HG03378 (cell line): ENCODE measurements at regions not wholly inside any gene's neighbourhood (a gene's known extent, or its start where the extent isn't known, plus 50 kb on each side); places are given as distances from the start of the nearest gene placed in this dataset.
"Not testable (repeated sequence)": the region's sequence is repeated elsewhere in the genome, so short reads cannot be mapped to it uniquely, and the experiment has no call there.

Source experiments
- ATAC-seq: cut with Tn5 transposase; IDR thresholded peaks from one replicate; pipeline ENCODE4 v1.9.1; 2021; ENCODE audit warnings: mild to moderate bottlenecking, moderate library complexity; ENCODE audit not compliant: unreplicated experiment

DNA sequence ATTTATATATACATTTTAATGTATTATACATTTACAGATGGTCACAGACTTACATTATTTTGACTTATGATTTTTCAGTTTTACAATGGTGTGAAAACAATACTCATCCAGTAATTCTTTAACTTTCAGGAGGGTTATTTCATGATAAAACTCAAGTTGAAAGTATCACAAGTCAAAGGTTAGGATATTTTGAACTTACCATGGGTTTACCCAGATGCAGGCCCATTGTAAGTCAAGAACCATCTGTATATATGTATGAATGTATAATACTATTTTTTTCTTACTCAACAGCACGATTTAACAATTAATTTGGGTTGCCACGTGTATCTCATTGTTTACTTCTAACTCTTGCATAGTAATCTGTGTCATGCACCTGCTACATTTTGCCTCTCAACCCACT is 1002.0 kb downstream of the OTOL1 start:
- ATAC-seq, result no peak

DNA sequence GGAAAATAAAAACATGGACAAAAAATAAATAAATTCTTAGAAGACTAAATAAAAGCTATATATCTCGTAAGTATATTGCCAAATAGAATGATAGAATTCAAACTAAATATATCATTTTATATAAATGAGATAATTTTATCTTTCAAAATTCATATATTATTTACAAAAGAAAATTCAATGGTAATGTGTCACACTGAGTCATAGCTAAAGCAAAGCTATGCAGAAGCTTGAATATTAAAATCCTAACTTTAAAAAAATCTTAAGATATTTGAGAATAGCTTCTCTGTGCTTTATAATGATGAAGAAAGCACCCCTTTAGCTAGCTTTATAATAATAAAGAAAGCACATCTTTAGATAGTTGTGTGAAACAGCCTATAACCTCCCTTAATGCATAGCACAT is 1010.8 kb downstream of the OTOL1 start:
- ATAC-seq, result no peak

DNA sequence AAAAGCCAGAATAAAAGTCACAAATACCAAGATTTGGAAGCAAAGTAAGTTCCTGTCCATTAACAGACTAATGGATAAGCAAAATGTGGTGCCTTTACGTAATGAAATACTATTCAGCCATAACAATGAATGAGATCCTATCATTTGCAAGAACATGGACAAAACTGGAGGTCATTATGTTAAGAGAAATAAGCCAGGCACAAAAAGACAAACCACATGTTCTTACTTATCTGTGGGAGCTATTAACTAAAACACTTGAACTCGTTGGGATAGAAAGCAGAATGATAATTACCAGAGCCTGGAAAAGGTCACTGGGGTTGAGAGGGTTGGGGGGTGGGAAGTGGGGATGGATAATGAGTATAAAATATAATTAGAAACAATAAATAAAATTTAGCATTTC is 1015.9 kb downstream of the OTOL1 start:
- no peak for ATAC-seq

DNA sequence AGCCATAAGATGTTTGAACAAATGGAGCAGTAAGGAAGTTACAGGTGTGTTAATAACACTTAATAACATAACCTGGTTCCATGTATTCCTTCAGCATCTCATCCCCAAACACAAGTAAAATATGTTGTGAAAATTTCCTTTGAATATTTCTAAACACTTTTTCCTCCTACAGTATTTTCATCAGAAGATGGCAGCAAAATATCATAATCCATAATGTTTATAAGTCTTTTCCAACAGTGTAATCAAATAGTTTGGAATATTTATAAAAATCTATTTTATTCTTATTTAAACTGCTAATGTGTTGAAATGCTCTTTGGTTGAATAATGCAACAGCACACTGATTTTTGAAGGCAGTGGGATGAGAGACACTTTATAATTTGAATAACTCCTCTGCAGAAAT is 1020.5 kb downstream of the OTOL1 start:
- ATAC-seq, result no peak

DNA sequence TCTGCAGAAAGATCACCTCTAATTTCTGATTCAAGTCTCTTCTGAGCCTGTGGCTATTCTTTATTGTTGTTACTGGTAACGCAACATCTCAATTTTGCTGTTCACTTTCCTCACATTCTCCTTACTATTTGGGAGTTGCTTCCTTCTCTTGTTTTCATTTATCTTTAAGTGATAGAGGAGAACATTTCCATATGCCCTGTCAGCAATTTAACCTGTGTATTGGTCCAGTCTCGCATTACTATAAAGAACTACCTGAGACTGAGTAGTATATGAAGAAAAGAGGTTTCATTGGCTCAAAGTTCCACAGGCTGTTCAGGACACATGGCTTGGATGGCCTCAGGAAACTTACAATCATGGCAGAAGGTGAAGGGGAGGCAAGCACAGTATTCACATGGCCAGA is 1025.1 kb downstream of the OTOL1 start:
- ATAC-seq, result no peak

DNA sequence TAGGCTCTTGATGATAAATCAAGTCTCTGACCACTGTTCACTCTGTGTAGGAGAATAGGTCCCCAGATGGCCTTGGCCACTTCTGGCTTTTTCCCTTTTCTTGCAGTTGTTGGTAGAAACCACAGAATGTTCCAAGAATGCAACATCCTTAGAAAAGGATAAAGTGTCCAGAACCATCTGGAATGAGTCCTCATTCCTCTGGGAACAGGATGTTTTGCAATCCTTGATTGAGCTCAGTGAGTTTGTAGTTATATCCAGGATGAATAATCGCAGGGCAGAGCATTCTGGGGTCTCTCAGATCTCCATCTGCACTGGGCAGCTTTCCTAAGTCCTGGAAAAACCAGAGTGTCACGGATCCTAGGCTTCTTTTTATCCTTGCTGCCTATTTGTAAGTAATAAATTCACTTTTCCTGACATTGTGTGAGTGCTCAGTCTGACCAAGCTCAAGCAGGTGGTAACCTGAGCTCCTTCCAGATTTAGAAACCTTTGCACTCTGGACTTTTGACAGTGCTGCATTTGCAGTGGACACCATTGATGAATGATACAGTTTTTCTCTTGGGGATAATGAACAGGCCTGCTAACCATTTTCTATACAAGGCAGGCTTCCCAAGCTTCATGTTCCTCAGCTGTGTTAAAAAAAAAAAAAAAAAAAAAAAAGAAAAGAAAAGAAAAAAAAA is 1028.6 kb downstream of the OTOL1 start:
- ATAC-seq, result no peak

DNA sequence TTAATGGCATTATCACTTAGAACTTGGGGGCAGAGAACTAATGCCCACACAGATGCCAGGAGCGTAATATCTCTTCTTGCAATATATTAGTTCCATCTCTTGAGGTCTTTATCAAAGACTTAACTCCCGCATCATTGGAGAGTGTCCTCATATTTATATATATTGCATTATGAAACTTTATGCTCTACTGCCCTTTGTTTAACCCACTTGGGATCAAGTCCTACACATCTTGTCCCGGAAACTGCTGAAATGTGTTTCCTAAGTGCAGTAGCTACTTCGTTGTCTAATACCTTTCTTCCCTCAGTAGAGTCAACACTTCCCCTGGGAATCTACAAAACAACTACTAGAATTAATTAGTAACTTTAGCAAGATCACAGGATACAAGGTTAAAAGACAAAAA is 1029.2 kb downstream of the OTOL1 start:
- no peak for ATAC-seq

DNA sequence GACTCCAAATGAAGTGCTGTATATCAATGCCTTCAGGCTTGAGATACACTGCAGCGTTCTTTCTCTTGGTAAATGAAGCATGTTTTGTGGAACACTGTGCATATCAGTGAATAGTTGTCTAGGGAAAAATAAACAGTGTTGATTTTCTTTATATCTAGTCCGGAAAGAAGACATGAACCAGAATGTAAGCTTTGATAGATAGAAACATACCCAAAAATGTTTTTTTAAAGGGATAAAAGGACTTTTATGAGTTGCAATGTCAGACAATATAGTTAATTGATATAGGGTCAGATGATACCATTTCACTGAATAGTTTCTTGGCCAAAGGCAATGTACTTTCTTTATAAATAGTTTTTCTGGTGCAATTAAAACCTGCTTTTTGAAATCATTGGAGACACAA is 1037.8 kb downstream of the OTOL1 start:
- ATAC-seq, result no peak

DNA sequence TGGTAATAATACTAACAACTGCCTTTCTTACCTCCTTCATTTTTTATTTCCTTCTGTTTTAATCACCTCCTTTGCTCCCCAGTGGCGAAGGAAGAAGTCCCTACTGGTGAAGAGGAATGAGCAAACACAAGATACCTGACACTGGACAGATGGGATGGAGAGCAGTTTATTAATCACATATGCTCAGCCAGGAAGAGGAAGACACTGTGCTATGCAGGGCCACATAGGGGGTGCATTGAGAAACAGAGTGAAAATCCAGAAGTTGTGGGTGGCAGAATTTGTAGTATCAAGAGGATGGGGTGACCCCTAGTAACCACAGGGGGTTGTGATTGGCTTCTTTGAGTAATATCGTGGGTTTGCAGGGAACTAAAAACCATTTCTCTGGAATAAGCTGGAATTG is 1041.9 kb downstream of the OTOL1 start:
- no peak for ATAC-seq

DNA sequence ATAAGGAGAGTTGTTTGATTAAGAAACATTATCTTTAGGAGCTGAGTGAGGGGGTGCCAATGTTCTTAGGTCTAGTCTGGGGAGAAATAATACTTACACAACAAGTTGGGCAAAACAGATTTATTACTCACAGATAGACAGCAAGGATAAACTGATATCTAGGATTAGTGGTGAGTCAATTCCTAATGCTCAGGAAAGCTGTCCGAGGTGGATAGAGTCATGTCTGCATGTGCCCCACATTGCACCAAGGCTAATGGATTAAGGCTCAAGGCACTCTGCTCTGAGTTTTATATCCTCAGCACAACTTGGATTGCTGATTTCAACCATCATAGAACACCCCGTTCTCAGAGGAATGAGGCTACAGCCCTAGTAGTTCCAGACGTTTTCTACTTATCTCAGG is 1042.3 kb downstream of the OTOL1 start:
- ATAC-seq, result no peak

DNA sequence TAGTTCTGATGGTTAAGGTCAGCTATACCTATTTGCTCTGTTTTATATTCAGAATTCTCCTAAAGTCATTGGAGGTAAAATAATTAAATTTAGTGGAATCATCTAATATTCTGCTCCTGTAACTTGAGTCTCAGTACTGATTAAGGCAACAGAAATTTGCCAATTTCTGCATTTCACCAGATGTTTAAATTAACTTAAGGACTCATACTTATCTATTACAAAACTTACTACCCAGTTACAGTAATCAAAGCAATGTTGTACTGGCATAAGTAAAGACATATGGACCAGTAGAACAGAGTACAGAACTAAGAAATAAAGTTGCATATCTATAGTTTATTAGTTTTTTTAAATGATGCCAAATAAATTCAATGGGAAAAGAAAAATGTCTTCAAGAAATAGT is 1043.8 kb downstream of the OTOL1 start:
- ATAC-seq, result no peak

DNA sequence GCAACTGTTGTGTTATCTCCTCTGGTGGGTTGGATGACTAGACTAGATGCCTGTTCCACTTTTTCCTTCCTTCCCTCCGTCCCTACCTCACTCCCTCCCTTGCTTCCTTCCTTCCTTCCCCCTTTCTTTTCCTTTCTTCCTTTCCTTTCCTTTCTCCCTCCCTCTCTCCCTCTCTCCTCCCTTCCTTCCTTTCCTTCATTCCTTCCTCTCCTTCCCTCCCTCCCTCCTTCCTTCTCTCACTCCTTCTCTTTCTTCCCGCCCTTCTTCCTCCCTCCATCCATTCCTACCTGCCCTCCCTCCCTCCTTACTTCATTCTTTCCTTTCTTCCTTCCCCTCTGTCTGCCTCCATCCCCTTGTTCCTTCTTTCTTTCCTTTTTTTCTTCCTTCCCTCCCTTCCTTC is 1045.3 kb downstream of the OTOL1 start:
- no peak for ATAC-seq

DNA sequence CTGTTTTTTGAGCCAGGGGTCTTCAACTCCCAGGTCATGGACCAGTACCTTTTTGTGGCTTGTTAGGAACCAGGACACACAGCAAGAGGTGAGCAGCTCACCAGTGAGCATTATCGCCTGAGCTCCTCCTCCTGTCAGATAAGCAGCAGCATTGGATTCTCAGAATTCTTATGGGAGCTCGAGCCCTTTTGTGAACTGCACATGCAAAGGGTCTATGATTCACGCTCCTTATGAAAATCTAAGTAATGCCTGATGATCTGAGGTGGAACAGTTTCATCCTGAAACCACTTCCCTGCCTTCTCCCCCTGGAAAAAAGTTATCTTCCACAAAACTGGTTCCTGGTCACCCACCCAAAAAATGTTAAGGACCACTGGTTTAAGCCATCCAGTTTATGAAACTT is 1047.6 kb downstream of the OTOL1 start:
- ATAC-seq, result no peak

DNA sequence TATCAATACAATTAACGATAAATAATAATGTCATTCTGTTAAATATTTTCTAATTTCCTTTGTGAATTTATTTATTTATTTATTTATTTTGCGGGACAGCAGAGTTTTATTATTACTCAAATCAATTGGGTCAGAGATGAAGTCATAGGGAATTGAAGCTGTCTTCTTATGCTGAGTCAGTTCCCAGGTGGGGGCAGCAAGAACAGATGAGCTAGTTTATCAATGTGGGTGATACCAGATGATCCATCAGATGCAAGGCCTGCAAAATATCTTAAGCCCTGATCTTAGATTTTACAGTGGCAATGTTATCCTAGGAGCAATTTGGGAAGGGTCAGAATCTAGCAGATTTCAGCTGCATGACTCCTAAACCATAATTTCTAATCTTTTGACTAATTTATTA is 1050.3 kb downstream of the OTOL1 start:
- ATAC-seq, result no peak

DNA sequence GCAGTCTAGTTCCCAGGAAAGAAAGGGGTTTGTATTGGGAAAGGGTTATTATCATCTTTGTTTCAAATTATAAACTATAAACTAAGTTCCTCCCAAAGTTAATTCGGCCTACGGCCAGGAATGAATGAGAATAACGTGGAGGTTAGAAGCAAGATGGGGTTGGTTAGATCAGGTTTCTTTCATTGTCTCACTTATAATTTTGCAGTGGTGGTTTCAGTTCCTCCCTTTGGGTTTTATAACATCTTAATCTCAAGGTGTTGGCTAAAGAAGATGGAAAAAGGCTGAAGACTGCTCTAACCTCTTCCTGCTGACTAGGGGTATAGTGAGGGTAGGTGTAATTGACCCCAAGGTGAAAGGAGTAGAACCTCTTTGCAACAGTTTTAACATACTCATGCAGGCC is 1050.7 kb downstream of the OTOL1 start:
- no peak for ATAC-seq

DNA sequence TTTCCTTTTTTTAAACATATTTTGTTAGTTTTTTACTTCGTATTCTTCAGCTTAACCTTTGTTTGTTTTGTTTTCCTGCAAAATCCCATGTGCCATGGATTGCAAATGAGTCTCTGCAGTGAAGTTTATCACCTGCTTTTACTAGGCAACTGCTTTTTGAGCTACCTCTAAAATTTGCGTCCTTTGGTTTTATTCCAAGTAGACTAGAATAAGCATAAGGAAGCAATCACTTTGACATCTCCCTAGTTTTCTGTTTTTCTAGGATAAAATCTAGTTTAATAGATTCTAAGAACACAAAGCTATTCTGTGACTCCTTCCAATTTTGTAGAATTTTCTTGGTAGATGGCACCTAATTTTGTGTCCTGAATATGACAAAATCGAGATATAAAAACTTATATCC is 1059.2 kb downstream of the OTOL1 start:
- no peak for ATAC-seq

DNA sequence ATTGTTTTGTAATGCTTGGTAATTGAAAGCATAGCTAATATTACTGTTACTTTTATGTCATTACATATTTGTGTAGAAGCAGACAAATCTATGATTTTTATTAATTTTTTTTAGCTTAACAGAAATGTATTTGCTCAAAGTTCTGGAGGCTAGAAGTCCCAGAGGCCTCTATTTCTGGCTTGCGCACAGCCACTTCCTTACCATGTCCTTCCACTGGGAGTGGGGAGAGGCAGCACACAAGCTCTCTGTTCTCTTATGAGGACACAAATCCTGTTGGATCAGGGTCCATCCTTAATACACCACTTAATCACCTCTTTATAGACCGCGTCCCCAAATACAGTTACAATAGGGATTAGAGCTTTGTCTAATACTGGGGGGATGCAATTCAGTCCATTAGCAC is 1061.4 kb downstream of the OTOL1 start:
- no peak for ATAC-seq

DNA sequence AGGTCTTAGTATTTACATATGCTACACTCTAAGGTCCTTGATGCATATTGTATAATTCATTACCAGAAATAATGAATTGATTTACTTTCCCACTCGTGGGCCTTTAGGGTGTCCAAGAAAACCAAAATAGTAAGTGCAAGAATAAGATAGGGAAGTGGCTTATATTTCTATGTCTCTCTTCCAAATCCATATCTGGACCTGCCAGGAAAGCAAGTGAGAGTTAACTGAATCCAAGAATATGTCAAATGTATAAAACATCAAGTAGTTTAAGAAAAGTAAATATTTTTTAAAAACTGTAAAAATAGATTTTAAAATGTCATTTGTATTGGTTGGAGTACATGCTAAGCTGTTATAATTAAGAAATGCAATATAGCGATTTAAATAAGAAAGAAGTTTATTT is 1072.1 kb downstream of the OTOL1 start:
- ATAC-seq, result no peak

DNA sequence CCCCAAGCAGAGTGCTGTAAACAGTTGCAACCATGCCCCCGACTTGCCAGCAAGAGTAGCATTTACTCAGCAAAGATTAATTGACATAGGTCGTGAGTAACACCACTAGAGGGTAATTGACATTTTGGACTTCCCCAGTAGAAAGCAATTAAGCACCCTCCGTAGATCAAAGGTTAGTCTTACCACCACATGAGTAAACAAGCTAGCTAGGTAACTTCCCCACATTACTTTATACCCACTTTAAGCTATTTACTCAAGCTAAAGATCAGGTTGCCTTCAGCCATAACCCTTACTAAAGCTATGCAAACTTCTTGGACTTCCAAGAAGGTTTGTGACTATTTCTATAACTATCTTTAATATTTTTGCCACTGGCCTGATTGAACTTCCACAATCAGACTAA is 1072.7 kb downstream of the OTOL1 start:
- ATAC-seq, result no peak

DNA sequence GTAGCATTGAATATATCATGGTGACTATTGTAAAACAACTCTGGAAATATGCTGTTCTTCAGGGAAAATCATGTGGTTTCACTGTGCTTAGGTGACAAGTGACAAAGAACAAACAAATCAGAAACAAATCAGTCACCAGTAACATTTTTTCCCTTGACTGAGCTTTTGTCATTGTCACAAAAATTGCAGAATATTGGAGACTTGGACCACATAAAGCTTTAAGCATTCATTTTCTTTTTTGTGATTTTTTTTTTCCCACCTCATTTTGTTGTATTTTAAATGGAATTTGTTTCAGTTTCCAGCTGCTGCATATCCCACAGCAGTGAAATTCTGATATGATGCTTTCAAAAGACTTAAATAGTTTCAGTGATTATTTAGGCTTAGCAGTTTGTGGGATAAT is 1088.4 kb downstream of the OTOL1 start:
- no peak for ATAC-seq

DNA sequence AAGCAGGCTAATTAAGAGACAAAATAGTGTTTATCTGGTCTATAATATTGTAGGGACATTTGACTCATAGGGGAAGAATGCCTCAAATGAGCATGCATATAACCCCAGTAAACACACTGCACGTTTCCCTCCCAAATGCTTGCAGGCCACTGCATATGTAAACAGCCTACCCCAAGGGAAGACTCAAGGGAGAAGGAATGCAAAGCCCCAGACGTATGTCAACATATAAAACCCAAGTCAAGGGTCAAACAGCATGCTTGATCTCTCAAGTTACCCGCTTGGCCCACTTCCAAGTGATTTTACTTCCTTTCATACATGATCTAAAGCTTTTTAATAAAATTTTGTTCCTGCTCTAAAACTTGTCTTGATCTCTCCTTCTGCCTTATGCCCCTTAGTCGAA is 1090.0 kb downstream of the OTOL1 start:
- ATAC-seq, result no peak

DNA sequence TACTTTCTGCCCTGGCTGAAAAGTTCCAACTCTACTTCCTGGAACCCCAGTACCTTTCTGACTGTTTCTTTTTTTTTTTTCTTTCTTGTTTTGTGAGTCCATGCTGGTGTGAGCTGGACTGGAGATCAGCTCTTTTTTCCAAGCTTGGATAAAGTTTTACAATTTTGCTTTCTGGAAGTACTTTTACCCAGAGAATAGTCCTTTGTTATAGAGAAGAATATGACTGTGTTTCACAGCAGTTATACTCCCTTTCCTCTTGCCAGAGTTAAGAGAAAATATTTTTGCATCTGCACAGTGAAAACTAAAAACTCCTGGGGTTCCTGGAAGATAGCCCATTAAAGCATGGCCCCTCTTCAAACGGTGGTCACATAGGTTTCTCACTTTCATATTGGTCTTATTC is 1100.6 kb downstream of the OTOL1 start:
- ATAC-seq, result no peak

DNA sequence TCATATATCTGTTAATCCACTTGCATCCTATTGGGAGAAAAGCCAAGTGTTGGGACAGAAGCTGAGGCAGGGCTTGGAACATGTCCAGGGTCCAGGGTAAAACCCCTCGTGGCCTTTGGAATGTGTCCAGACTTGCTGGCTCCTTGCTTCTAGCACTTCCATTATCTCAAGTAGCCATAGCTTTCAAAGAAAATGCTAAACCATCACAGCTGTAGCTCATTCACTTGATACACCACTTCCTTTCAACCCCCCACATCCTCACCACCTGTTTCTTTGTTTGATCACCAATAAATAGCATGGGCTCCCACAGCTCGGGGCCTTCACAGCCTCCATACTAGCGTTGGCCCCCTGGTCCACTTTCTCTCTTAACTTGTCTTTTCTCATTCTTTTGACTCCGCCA is 1101.9 kb downstream of the OTOL1 start:
- ATAC-seq, result not testable (repeated sequence)

DNA sequence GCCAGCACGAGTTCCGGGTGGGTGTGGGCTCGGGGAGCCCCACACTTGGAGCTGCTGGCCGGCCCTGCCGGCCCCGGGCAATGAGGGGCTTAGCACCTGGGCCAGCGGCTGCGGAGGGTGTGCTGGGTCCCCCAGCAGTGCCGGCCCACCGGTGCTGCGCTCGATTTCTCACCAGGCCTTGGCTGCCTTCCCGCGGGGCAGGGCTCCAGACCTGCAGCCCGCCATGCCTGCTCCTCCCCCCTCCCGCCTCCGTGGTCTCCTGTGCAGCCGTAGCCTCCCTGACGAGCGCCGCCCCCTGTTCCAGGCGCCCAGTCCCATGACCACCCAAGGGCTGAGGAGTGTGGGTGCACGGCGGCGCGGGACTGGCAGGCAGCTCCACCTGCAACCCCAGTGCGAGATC is 1103.1 kb downstream of the OTOL1 start:
- not testable (repeated sequence) for ATAC-seq
